ENCODE measurements at regions not wholly inside any gene's neighbourhood (a gene's known extent, or its start where the extent isn't known, plus 50 kb on each side); places are given as distances from the start of the nearest gene placed in this dataset.

- Mint-ChIP-seq H3K27ac (no peak overlapping the region), H3K9me3 (no peaks in the 10 kb centered on the region), H3K4me3 (no peak overlapping the region), H3K27me3 (no peaks in the 10 kb centered on the region), H3K4me1 (no peaks in the 10 kb centered on the region), H3K36me3 (ENCODE audit: low read depth) (no peaks in the 10 kb centered on the region)
- ChIA-PET CTCF (no interaction called here), POLR2A (no interaction called here)
- no peak for ATAC-seq (ENCODE audit: low read depth)
- DNase-seq, result no peak
- no peak for TF ChIP-seq CTCF (IDR thresholded peaks at IDR 0.05)
- intact Hi-C loops (cut with micrococcal nuclease), result no loop called here
Observed at GRCh38 chr2:140027320-140027719, 1247.1 kb upstream of the NXPH2 start.

DNA sequence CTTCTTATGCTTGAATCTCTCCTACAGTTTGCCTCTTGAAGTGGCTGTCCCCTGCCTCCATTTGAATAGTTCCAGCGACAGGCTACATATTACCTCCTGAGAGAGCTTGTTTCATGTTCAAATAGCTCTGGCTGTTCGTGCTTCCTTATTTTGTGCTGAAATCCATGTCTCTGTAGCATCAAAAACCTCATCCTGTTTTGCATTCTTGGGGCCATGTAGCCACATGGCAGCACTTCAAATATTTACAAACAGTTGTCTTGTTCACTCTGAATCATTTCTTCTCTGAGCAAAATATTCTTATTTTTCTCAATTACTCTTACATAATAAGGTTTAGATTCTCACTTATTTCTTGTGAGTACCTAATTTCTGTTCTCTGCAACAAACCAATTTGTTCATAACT, 1243.1 kb upstream of the NXPH2 start:
- ChIA-PET POLR2A (no interaction called here), CTCF (no interaction called here)
- intact Hi-C loops (cut with micrococcal nuclease), result no loop called here
- no peaks in the 10 kb centered on the region for H3K27me3 Mint-ChIP-seq
- H3K36me3 Mint-ChIP-seq (ENCODE audit: low read depth), result no peaks in the 10 kb centered on the region
- ATAC-seq (ENCODE audit: low read depth), result no peak
- H3K4me3 Mint-ChIP-seq, result no peak overlapping the region
- no peaks in the 10 kb centered on the region for H3K4me1 Mint-ChIP-seq
- no peak for DNase-seq
- TF ChIP-seq CTCF (IDR thresholded peaks at IDR 0.05), result no peak
- no peaks in the 10 kb centered on the region for H3K9me3 Mint-ChIP-seq
- no peak overlapping the region for H3K27ac Mint-ChIP-seq

DNA sequence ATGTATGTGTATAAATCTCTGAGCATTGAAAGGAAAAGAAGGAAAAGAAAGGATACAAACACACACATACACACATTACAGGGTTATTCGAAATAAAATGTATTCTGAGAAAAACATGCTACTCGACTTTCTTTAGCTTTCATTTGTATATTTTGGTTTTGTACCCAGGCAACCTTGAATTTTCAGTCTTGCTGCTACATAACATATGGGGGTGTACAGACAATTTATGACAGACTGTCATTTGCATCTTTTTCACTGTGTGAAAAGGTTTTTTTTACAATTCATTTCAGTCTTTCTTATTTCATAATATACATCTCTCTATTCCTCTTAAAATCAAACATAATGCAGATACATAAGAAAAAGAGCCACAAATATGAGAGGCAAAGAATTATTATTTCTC, 1238.4 kb upstream of the NXPH2 start:
- POLR2A ChIA-PET, result no interaction called here

DNA sequence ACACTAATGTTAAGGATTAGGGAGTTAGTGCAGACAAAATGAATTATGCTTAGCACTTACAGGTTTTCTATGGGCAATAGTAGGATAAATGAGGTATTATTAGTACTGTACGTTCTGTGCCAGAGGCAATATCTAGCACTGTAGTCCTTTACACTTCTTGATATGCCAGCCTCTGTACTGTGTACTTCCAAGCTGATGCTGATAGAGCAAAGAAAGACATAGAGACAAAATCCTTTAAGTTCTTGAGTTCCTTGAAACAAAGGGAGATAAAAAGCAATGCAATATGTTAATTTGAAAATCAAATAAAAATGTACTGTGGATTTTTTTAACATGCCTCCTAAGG, 1234.0 kb upstream of the NXPH2 start:
- Mint-ChIP-seq H3K4me3 (no peak overlapping the region), H3K27me3 (no peaks in the 10 kb centered on the region), H3K36me3 (ENCODE audit: low read depth) (no peaks in the 10 kb centered on the region), H3K9me3 (peaks cover 4% of the 10 kb centered on the region), H3K27ac (no peak overlapping the region), H3K4me1 (no peaks in the 10 kb centered on the region)
- ChIA-PET CTCF (no interaction called here), POLR2A (no interaction called here)
- TF ChIP-seq CTCF (IDR thresholded peaks at IDR 0.05), result no peak
- intact Hi-C loops (cut with micrococcal nuclease), result no loop called here
- ATAC-seq (ENCODE audit: low read depth) (no peak), DNase-seq (no peak)

More for the DNA sequence above, 1238.4 kb upstream of the NXPH2 start:
- TF ChIP-seq CTCF (IDR thresholded peaks at IDR 0.05), result no peak
- no peaks in the 10 kb centered on the region for H3K4me1 Mint-ChIP-seq
- no peak overlapping the region for H3K4me3 Mint-ChIP-seq
- H3K27me3 Mint-ChIP-seq, result no peaks in the 10 kb centered on the region
- DNase-seq, result no peak
- CTCF ChIA-PET, result no interaction called here
- no peak for ATAC-seq (ENCODE audit: low read depth)
- intact Hi-C loops (cut with micrococcal nuclease), result no loop called here
- no peaks in the 10 kb centered on the region for H3K36me3 Mint-ChIP-seq (ENCODE audit: low read depth)
- H3K27ac Mint-ChIP-seq, result no peak overlapping the region
- peaks cover 4% of the 10 kb centered on the region for H3K9me3 Mint-ChIP-seq

GRCh38 chr2:140013545-140014203, 1233.5 kb upstream of the NXPH2 start:
- Mint-ChIP-seq H3K36me3 (ENCODE audit: low read depth) (no peaks in the 10 kb centered on the region), H3K27ac (no peak overlapping the region), H3K27me3 (no peaks in the 10 kb centered on the region), H3K9me3 (peaks cover 4% of the 10 kb centered on the region), H3K4me1 (no peaks in the 10 kb centered on the region), H3K4me3 (no peak overlapping the region)
- intact Hi-C loops (cut with micrococcal nuclease), result no loop called here
- no peak for DNase-seq
- TF ChIP-seq CTCF (IDR thresholded peaks at IDR 0.05), result no peak
- CTCF ChIA-PET, result no interaction called here
- ATAC-seq (ENCODE audit: low read depth), result no peak
- POLR2A ChIA-PET, result no interaction called here

All from activated B cell treated with CpG ODN at 0.5 μM for 24 hours (primary cell).